ENCODE measurements at regions not wholly inside any gene's neighbourhood (a gene's known extent, or its start where the extent isn't known, plus 50 kb on each side); places are given as distances from the start of the nearest gene placed in this dataset.

DNA sequence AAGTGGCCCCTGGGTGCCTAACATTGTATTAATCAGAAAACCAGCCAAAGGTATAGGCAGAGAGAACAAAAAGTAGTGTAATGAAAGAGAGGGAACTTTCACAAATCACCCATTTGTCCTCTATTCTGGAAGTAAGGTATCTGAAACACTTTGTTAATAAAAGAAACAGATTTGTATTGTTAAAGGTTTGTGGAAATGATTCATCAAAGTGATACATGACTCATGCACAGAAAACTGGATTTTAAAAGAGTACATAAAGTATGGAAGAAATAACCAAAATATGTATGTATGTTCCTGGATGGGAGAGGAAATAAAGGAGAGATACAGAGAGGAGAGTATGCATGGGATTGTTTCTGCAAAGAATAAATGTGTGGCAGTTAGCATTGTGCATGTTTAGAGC is 126.8 kb downstream of the RGS21 start:
- Histone ChIP-seq H3K36me3 (no peaks in the 10 kb centered on the region), H3K9me3 (no peaks in the 10 kb centered on the region), H3K27me3 (no peaks in the 10 kb centered on the region), H3K4me1 (peaks cover 0 to 10% (median 4%) of the 10 kb centered on the region in 4 donors), H3K27ac (no peak overlapping the region), H3K4me3 (no peak overlapping the region)
- intact Hi-C loops (cut with DNase I; ENCODE audit: low total_unique reads), result no loop called here
- no peak for DNase-seq
- TF ChIP-seq POLR2A (IDR thresholded peaks at IDR 0.05) (no peak), EP300 (IDR thresholded peaks at IDR 0.05) (no peak), POLR2AphosphoS5 (IDR thresholded peaks at IDR 0.05) (no peak)
- TF ChIP-seq, protein P1, sequence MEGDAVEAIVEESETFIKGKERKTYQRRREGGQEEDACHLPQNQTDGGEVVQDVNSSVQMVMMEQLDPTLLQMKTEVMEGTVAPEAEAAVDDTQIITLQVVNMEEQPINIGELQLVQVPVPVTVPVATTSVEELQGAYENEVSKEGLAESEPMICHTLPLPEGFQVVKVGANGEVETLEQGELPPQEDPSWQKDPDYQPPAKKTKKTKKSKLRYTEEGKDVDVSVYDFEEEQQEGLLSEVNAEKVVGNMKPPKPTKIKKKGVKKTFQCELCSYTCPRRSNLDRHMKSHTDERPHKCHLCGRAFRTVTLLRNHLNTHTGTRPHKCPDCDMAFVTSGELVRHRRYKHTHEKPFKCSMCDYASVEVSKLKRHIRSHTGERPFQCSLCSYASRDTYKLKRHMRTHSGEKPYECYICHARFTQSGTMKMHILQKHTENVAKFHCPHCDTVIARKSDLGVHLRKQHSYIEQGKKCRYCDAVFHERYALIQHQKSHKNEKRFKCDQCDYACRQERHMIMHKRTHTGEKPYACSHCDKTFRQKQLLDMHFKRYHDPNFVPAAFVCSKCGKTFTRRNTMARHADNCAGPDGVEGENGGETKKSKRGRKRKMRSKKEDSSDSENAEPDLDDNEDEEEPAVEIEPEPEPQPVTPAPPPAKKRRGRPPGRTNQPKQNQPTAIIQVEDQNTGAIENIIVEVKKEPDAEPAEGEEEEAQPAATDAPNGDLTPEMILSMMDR (IDR thresholded peaks at IDR 0.05), result no peak

DNA sequence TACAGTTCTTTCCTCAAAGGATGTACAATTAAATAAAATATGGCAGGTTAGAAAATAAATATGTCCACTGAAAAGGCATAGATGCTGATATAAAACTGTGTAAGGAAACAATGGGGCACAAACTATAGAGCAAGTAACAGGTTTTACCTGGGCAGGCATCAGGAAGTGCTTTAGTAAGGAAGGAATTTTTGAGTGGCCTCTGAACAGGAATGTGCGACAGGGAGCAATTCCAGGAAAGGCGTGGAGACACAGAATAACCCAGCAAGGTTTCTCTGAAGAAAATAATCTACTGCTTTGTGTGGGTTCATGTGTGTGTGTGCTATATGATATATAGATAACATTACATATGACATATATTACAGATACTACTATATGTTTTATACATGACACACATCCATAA is 128.4 kb downstream of the RGS21 start:
- TF ChIP-seq, protein P1 (IDR thresholded peaks at IDR 0.05), result no peak
- no peak for TF ChIP-seq EP300 (IDR thresholded peaks at IDR 0.05)
- TF ChIP-seq POLR2A (IDR thresholded peaks at IDR 0.05), result no peak
- TF ChIP-seq POLR2AphosphoS5 (IDR thresholded peaks at IDR 0.05), result no peak
- WGBS, 5 donors, result 19 to 52% (median 43%) methylated on average over 2 of the region's 2 CpGs
- no peak overlapping the region for H3K27ac ChIP-seq

DNA sequence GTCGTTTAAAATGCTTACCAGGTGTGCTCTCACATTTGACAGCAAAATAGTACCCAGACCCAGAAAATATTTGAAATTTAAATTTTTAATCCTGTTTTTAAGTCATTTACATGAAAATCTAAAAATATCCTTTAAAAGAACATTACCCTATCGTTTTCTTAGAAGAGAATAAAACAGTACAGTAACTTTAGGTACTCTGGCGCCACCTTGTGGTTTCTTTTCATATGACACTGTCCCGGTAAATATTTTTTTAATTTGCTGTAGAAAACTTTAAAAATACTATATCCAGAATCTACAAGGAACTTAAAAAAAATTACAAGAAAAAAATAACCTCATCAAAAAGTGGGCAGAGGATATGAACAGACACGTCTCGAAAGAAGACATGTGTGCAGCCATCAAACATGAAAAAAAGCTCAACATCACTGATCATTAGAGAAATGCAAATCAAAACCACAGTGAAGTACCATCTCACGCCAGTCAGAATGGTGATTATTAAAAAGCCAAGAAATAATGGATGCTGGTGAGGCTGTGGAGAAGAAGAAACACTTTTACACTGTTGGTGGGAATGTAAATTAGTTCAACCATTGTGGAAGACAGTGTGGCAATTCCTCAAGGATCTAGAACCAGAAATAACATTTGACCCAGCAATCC is 129.2 kb downstream of the RGS21 start:
- Histone ChIP-seq H3K9me3 (no peaks in the 10 kb centered on the region), H3K36me3 (no peaks in the 10 kb centered on the region), H3K4me1 (peaks cover 0 to 10% (median 4%) of the 10 kb centered on the region in 4 donors), H3K4me3 (no peak overlapping the region), H3K27ac (no peak overlapping the region), H3K27me3 (no peaks in the 10 kb centered on the region)
- TF ChIP-seq, protein P1 (IDR thresholded peaks at IDR 0.05), result peak in 5 of 7 experiments; percentile 40 to 98 (median 83)
- no peak for TF ChIP-seq POLR2A (IDR thresholded peaks at IDR 0.05)
- 13 to 20% (median 16%) methylated on average over 7 of the region's 7 CpGs for WGBS, 5 donors
- intact Hi-C loops (cut with DNase I; ENCODE audit: low total_unique reads), result no loop called here
- DNase-seq, result peak; percentile 53 to 77

More for the DNA sequence above, 128.4 kb downstream of the RGS21 start:
- no peaks in the 10 kb centered on the region for H3K9me3 ChIP-seq
- no peaks in the 10 kb centered on the region for H3K36me3 ChIP-seq
- no peaks in the 10 kb centered on the region for H3K27me3 ChIP-seq
- DNase-seq, result peak in 1 of 2 donors; percentile 15
- intact Hi-C loops (cut with DNase I; ENCODE audit: low total_unique reads), result no loop called here
- H3K4me3 ChIP-seq, result no peak overlapping the region
- peaks cover 0 to 10% (median 4%) of the 10 kb centered on the region in 4 donors for H3K4me1 ChIP-seq

DNA sequence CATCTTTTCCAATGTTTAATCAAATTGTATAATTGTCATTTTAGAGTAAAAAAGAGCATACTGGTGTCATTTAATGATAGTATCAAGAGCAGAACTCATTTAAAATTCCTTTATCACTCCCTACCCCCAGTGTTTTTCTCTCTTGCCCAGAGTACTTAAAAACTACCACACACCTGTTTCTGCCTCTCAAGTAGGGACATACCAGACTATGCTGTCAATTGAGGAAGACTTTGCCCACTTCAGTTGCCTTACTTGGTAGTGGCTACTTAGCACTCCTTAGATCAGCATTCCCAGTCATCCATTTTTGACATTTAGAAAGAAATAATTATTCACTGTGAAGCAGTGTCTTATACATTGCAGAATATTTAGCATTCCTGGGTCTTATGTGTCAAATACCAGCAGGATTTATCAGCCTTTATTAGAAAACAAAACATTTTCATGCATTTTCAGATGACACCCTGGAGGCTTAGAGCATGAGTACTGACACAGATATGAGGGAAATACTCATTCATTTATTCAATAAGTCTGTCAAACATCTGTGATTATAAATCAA is 127.5 kb upstream of the RGS1 start:
- intact Hi-C loops (cut with DNase I; ENCODE audit: low total_unique reads), result no loop called here
- TF ChIP-seq, protein P1 (IDR thresholded peaks at IDR 0.05), result no peak
- no peak for TF ChIP-seq POLR2A (IDR thresholded peaks at IDR 0.05)
- TF ChIP-seq EP300 (IDR thresholded peaks at IDR 0.05), result no peak
- no peak overlapping the region for H3K4me3 ChIP-seq

More for the DNA sequence above, 127.5 kb upstream of the RGS1 start:
- Histone ChIP-seq H3K27ac (no peak overlapping the region), H3K4me1 (peaks cover 0 to 10% (median 4%) of the 10 kb centered on the region in 4 donors), H3K27me3 (no peaks in the 10 kb centered on the region), H3K9me3 (no peaks in the 10 kb centered on the region), H3K36me3 (no peaks in the 10 kb centered on the region)
- no peak for DNase-seq

Measured in stomach (tissue), 8 donors.